Osteoblast (primary cell): ENCODE measurements at regions not wholly inside any gene's neighbourhood (a gene's known extent, or its start where the extent isn't known, plus 50 kb on each side); places are given as distances from the start of the nearest gene placed in this dataset.

Experiments used
- DNase-seq: peaks from one replicate; pipeline ENCODE4 v3.0.0; 2011; ENCODE audit warnings: low spot score, mixed read lengths; ENCODE audit not compliant: insufficient read length; ENCODE audit errors: missing footprints
- H2AFZ ChIP-seq: 2 replicates; pipeline ENCODE4 v1.6.0; 2011; ENCODE audit warnings: mild to moderate bottlenecking, low read length
- H3K27ac ChIP-seq: 2 replicates; pipeline ENCODE4 v1.5.1; 2011; ENCODE audit warnings: mild to moderate bottlenecking, low read depth, low read length, moderate library complexity
- H3K27me3 ChIP-seq: 2 replicates; pipeline ENCODE4 v1.6.0; 2012; ENCODE audit warnings: mild to moderate bottlenecking, control low read depth, inconsistent platforms, low read length, moderate library complexity; ENCODE audit not compliant: insufficient read depth
- H3K36me3 ChIP-seq: 2 replicates; pipeline ENCODE4 v1.5.1; 2011; ENCODE audit warnings: mild to moderate bottlenecking, low read length, control low read depth, moderate library complexity; ENCODE audit not compliant: insufficient read depth
- H3K4me1 ChIP-seq: 2 replicates; pipeline ENCODE4 v1.5.1; 2011; ENCODE audit warnings: mild to moderate bottlenecking, low read length, control low read depth, moderate library complexity; ENCODE audit not compliant: insufficient read depth
- H3K4me2 ChIP-seq: 2 replicates; pipeline ENCODE4 v1.6.0; 2011; ENCODE audit warnings: mild to moderate bottlenecking, low read length; ENCODE audit not compliant: insufficient read depth
- H3K4me3 ChIP-seq: fragments of 200-600 bp; sonication (generic); 3 replicates; pipeline ENCODE4 v1.5.1; 2012; ENCODE audit warnings: mild to moderate bottlenecking, low read length, inconsistent platforms; ENCODE audit not compliant: insufficient read depth
- H3K79me2 ChIP-seq: 2 replicates; pipeline ENCODE4 v1.6.0; 2012; ENCODE audit warnings: mild to moderate bottlenecking, low read length, control low read depth, inconsistent platforms; ENCODE audit not compliant: insufficient read depth
- H3K9me3 ChIP-seq: 2 replicates; pipeline ENCODE4 v1.5.1; 2011; ENCODE audit warnings: low read depth, low read length, control low read depth
- H4K20me1 ChIP-seq: 2 replicates; pipeline ENCODE4 v1.6.0; 2012; ENCODE audit warnings: mild to moderate bottlenecking, low read length, control low read depth; ENCODE audit not compliant: insufficient read depth
- TF ChIP-seq, protein P1 (sequence below): IDR thresholded peaks from 2 replicates; pipeline ENCODE4 v1.5.1; 2011; ENCODE audit warnings: mild to moderate bottlenecking, low read depth, low read length, moderate library complexity; ENCODE audit errors: extremely low read depth

GRCh38 chr2:57497489-57498096, 549.0 kb upstream of the VRK2 start:
- no peaks in the 10 kb centered on the region for H4K20me1 ChIP-seq
- H3K79me2 ChIP-seq: no peaks in the 10 kb centered on the region
- TF ChIP-seq, protein P1, sequence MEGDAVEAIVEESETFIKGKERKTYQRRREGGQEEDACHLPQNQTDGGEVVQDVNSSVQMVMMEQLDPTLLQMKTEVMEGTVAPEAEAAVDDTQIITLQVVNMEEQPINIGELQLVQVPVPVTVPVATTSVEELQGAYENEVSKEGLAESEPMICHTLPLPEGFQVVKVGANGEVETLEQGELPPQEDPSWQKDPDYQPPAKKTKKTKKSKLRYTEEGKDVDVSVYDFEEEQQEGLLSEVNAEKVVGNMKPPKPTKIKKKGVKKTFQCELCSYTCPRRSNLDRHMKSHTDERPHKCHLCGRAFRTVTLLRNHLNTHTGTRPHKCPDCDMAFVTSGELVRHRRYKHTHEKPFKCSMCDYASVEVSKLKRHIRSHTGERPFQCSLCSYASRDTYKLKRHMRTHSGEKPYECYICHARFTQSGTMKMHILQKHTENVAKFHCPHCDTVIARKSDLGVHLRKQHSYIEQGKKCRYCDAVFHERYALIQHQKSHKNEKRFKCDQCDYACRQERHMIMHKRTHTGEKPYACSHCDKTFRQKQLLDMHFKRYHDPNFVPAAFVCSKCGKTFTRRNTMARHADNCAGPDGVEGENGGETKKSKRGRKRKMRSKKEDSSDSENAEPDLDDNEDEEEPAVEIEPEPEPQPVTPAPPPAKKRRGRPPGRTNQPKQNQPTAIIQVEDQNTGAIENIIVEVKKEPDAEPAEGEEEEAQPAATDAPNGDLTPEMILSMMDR: peak; percentile 79
- no peaks in the 10 kb centered on the region for H3K36me3 ChIP-seq
- H3K4me2 ChIP-seq: no peak overlapping the region
- no peak overlapping the region for H3K27ac ChIP-seq
- no peak overlapping the region for H3K4me3 ChIP-seq
- no peaks in the 10 kb centered on the region for H3K9me3 ChIP-seq
- DNase-seq: peak; percentile 79
- H2AFZ ChIP-seq: no peak overlapping the region
- H3K4me1 ChIP-seq: no peaks in the 10 kb centered on the region
- no peaks in the 10 kb centered on the region for H3K27me3 ChIP-seq

DNA sequence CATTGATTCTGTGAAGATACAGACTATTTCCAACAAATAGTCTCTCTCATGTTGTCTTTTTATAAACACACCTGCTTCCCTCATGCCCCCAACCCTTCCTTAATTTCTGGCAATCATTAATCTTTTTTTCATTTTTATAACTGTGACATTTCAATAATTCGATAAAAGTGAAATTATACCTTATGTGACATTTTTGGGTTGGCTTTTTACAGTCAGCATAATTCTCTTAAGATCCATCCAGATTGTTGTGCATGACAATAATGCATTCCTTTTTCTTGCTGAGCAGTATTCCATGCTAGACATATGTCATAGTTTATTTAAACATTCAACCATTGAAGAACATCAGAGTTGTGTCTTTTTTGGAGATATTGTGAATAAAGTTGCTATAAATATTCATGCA, 541.8 kb upstream of the VRK2 start:
- no peak overlapping the region for H3K27ac ChIP-seq
- no peak for DNase-seq
- H3K9me3 ChIP-seq: no peaks in the 10 kb centered on the region
- no peaks in the 10 kb centered on the region for H3K27me3 ChIP-seq
- H3K79me2 ChIP-seq: no peaks in the 10 kb centered on the region
- no peak overlapping the region for H2AFZ ChIP-seq
- TF ChIP-seq, protein P1: no peak
- no peak overlapping the region for H3K4me3 ChIP-seq
- no peaks in the 10 kb centered on the region for H3K36me3 ChIP-seq
- H4K20me1 ChIP-seq: no peaks in the 10 kb centered on the region
- H3K4me2 ChIP-seq: no peak overlapping the region
- H3K4me1 ChIP-seq: no peaks in the 10 kb centered on the region

DNA sequence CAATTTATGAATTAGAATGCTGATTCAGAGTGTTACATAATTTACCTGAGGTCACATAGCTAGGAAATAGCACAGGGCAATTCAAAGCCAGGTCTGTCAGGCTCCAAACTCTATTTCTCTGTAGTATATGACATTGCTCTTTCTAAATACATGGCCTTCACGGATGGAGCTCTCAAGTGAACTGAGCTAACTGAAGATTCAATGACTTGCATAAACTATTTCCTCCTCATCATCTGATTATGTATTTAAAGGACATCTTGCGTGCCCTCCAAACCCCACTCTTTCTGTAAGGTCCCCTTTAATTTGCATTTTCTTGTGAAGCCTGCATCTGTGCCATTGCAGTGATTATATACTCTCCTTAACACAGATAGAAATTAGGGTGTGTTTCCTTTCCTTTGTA, 537.4 kb upstream of the VRK2 start:
- no peaks in the 10 kb centered on the region for H3K79me2 ChIP-seq
- no peaks in the 10 kb centered on the region for H3K36me3 ChIP-seq
- no peaks in the 10 kb centered on the region for H3K9me3 ChIP-seq
- no peak overlapping the region for H3K4me3 ChIP-seq
- H2AFZ ChIP-seq: no peak overlapping the region
- H3K4me2 ChIP-seq: no peak overlapping the region
- no peak overlapping the region for H3K27ac ChIP-seq
- no peaks in the 10 kb centered on the region for H3K27me3 ChIP-seq
- TF ChIP-seq, protein P1: no peak
- H3K4me1 ChIP-seq: no peaks in the 10 kb centered on the region
- no peaks in the 10 kb centered on the region for H4K20me1 ChIP-seq
- DNase-seq: no peak

GRCh38 chr2:57510704-57511103, 535.9 kb upstream of the VRK2 start:
- no peak for DNase-seq
- Histone ChIP-seq H3K27ac (no peak overlapping the region), H3K4me3 (no peak overlapping the region), H3K4me2 (no peak overlapping the region), H3K4me1 (no peaks in the 10 kb centered on the region), H3K9me3 (no peaks in the 10 kb centered on the region), H3K79me2 (no peaks in the 10 kb centered on the region), H4K20me1 (no peaks in the 10 kb centered on the region), H3K36me3 (no peaks in the 10 kb centered on the region), H2AFZ (no peak overlapping the region), H3K27me3 (no peaks in the 10 kb centered on the region)
- TF ChIP-seq, protein P1: no peak
